ENCODE measurements at regions not wholly inside any gene's neighbourhood (a gene's known extent, or its start where the extent isn't known, plus 50 kb on each side); places are given as distances from the start of the nearest gene placed in this dataset.

DNA sequence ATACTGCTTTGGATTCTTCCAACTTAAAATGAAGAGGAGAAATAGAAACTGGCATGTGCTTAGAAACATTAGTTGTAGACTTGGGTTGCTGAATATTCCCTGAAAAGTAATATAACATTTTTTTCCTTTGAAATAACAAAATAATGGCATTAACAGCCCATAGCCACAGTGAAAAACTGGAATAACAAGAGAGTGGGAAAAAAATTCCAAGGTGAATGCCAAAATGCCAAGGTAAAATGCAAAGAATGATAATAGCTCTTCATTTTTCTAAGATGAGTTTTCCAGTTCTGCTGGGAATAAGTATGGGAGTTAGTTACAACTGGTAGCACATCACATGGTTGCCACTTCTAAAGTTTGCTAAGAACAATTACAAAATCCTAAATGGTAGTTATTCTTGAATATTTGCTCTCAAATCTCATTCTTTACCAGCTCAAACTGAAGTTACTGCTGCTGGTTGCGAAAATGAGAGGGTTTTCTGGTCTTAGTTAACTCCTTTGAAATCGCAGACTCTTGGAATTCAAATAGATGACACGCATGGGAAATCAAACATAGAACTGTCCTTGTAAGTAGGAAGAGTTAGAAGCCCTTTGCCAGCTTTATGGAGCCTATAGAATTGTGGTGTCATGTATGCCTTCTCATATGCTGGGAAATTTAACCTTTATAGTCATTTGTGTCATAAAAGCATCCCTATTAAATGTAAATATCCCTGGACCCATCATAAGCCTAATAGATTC lies 165.0 kb upstream of the DCN start:
- no peak for TF ChIP-seq POLR2A (IDR thresholded peaks at IDR 0.05)
- no peak for TF ChIP-seq EP300 (IDR thresholded peaks at IDR 0.05)
- no peak for TF ChIP-seq CTCF (IDR thresholded peaks at IDR 0.05)

All from sigmoid colon (tissue), 4 donors.